GM18520 (cell line): ENCODE measurements at regions not wholly inside any gene's neighbourhood (a gene's known extent, or its start where the extent isn't known, plus 50 kb on each side); places are given as distances from the start of the nearest gene placed in this dataset.
"Not testable (repeated sequence)": the region's sequence is repeated elsewhere in the genome, so short reads cannot be mapped to it uniquely, and the experiment has no call there.

Experiments
- ATAC-seq: cut with Tn5 transposase; IDR thresholded peaks from one replicate; pipeline ENCODE4 v1.9.1; 2021; ENCODE audit not compliant: unreplicated experiment

GRCh38 chr3:72538070-72538745 is 310.0 kb downstream of the SHQ1 start:
- no peak for ATAC-seq

DNA sequence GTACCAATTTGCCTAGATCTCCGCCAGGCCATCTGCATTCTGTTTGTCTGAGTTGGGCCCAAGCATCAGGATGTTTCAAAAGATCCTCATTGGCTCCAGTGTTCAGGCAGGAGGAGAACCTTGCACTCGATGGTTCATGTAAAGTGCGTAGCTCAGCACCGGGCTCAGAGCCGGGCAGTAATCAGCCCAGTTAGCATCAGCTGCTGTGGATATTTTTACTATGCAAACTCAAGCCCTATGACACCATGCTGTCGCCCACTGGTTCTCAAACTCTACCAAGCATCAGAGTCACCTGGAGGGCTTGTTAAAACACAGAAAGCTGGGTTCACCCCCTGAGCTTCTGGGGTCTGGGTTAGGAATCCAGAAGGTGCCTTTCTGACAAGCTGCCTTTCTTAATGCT is 310.8 kb downstream of the SHQ1 start:
- no peak for ATAC-seq

DNA sequence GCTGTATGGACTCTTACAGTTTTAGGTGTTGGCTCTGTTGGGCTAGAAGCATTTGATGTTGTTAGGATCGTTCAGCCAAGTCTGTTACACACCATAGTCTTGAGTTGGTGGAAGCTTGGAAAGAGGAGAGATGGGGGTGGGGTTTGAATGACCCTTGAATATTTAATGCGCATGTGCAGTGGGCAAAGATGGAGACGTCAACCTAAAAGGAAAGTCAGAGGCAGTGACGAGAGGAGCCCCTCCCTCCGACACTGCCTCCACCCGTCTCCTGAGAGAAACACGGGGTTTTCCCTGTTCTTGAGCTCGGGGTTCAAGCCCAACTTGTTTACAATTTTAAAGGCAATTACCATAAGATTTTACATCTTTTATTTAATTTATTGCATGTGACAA is 311.4 kb downstream of the SHQ1 start:
- ATAC-seq = no peak

DNA sequence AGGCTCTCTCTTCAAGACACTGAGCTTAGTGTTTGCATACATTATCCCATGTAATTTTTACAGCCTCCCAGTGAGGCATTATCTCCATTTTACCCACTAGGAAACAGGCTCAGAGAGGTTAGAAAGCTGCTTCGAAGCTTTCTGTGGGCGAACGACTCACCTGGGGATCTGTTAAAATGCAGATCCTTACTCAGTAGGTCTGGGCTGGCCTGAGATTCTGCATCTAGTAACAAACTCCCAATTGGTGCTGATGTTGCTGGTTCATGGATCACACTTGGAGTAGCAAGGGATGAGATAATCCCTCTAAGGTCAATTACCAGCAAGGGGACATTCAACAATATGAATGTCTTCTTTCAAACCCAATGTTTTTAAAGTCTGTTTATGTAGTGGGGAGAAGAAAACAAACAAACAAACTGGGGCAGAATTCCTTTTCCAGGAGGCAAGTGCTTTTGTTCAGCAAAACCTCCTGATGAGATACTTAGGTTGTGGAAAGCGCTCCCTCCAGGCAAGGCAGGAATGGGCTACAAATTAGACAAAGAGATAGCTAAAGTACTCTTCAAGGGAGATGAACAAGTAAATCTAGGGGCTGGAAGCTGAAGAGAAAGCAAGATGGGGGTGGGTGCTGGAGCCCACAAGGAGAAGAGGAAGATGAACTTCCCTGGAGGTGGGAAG is 311.9 kb downstream of the SHQ1 start:
- no peak for ATAC-seq

- ATAC-seq = no peak
These were observed 312.5 kb downstream of the SHQ1 start for GRCh38 chr3:72535772-72536171.

DNA sequence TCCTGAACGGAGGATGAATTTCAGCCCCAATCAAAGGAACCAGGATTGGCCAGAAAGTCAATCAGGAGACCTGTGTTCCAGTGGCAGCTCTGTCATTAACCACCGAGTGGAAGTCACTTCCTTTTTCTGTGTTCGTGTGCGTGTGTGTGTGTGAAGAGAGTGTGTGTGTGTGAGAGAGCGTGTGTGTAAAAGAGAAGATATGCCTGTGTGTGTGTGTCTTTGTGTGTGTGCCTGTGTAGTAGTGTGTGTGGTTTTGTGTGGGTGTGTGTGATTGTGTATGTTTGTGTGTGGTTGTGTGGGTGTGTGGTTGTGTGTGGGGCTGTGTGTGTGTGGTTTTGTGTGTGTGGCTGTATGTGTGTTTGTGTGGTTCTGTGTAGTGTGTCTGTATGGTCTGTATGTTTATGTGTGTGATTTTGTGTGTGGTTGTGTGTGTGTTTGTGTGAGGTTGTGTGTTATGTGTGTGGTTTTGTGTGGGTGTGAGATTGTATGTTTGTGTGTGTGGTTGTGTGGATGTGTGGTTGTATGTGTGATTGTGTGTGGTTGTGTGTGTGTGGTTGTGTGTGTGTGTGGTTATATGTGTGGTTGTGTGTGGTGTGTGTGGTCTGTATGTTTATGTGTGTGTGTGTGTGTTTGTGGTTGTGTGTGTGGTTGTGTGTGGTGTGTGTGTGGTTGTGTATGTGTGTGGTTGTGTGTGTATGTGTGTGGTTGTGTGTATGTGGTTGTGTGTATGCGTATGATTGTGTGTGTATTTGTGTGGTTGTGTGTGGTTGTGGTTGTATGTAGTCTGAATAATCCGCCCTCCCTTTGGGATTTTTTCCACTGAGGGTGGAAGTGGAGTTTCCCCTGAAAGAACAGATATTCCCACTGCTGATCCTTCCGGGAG is 314.4 kb downstream of the SHQ1 start:
- no peak for ATAC-seq

GRCh38 chr3:72530426-72530825 is 317.8 kb downstream of the SHQ1 start:
- no peak for ATAC-seq

GRCh38 chr3:72529081-72529480 is 319.2 kb downstream of the SHQ1 start:
- no peak for ATAC-seq

- ATAC-seq = peak; percentile 61
These were observed 324.7 kb downstream of the SHQ1 start for GRCh38 chr3:72523429-72524151.

DNA sequence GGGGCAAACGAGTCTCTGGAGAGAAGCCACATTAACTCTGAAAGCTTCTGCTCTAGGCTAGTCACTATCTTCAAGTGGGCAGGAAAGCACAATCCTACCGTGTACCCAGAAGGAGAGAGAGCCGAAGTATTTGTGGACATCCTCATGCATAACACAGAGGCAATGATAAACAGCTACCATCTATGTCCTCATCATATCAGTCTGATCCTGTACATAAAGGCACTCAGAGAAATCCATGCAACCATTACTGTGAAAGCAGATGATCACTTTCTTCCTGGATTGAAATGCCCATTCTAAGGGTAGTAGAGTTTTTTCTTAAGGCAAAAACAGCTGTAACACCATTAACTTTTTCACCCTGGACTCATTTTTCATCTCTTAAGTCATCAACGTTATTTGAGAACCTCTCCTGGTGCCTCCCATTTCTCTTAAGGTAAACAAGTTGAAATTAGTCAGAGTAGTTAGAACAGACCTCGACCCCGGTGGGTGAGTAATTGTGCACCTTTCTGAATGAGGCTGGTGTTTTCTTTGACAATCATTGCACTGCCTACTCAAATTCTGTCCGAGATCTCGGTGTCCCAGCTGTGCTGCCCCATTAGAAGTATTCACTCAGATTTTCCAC is 327.4 kb downstream of the SHQ1 start:
- peak; percentile 59 for ATAC-seq

GRCh38 chr3:72519946-72520604 is 328.2 kb downstream of the SHQ1 start:
- no peak for ATAC-seq

- ATAC-seq = no peak
These were observed 330.3 kb downstream of the SHQ1 start for GRCh38 chr3:72517921-72518424.

DNA sequence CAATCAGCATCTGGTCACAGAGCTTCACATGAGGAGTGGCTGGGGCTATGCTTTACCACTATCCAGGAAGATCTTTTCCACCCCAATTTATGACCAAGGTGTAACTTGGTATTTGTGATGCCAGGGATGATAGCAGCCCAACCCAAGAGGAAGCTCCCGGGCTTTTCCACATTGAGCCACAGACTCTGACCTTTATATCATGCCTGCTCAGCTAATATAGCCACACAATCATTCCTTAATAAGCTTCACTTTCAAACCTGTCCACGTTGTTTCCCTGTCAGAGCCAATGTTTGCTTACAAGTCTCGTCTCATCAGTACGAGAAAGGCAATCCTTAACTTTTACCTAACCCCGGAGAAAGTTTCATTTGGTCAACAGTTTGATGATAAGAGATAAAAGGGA is 330.9 kb downstream of the SHQ1 start:
- no peak for ATAC-seq

DNA sequence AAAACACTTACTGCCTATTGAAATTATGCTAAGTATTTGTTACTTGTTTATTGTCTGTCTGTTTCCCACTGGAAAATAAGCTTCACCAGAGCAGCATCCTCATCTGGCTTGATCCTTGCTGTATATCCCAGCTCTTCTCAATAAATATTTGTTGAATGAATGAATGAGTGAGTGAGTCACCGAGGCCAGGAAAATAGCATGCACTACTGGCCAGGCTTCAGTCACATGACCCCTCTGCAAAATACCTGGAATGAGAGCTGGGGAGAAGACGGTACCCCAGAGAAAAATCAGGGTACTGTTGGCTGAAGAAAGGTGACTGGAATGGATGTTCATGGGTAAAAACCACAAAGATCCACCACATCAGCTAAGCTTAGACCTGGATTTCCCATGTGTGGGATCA is 331.9 kb downstream of the SHQ1 start:
- no peak for ATAC-seq

GRCh38 chr3:72515941-72516340 is 332.3 kb downstream of the SHQ1 start:
- no peak for ATAC-seq

DNA sequence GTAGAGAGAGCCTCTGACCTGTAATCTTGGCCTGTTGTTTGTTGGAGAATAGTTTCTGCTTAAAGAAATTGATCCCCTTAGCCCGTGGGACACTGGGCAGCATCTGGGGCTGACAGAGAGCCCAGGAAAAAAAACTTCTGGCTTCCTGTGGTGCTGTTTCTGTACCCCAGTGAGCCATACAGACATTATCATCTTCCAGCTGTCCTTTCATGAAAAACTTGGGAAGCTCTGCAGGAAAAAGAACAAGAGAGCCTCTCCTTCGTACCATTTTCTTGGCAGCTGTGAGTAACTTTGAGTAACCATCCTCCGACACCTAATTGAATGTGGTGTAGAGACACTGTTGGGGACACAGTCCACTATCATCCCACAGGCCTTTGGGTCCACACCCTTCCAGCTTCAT is 333.0 kb downstream of the SHQ1 start:
- ATAC-seq = no peak

DNA sequence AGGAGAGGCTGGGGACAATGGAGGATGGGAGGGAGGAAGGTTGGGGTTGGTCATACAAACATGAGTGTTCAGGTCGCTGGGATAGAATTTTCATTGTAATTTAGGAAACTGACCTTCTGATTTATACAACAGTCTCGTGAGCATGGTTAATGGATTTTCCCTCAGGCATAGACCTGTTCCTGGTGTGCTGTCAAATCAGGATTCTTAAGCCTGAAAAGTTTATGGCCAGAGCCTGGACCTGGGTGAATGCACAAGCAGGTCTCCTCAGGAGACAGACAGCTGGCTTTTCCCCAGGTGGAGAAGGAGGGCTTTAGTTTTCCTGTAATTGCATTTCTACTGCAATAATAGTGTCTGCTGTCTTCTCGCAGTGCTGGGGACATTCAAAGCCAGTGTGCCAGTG is 338.0 kb downstream of the SHQ1 start:
- ATAC-seq = no peak

GRCh38 chr3:72505539-72506405 is 342.5 kb downstream of the SHQ1 start:
- ATAC-seq = no peak

DNA sequence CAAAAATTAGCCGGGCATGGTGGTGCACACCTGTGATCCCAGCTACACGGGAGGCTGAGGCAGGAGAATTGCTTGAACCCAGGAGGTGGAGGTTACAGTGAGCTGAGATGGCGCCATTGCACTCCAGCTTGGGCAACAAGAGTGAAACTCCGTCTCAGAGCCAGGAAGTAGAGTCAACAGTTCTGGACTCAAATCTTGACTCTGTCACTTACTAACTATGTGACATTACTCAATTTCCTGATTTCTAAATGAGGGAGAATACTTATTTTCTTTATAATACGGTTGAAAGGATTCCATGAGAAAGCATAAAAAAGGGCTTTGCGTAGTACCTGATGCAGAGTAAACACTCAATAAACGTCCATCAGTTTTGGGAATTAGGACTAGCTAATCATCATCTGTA is 350.7 kb downstream of the SHQ1 start:
- ATAC-seq = not testable (repeated sequence)
